ENCODE measurements at regions not wholly inside any gene's neighbourhood (a gene's known extent, or its start where the extent isn't known, plus 50 kb on each side); places are given as distances from the start of the nearest gene placed in this dataset.

DNA sequence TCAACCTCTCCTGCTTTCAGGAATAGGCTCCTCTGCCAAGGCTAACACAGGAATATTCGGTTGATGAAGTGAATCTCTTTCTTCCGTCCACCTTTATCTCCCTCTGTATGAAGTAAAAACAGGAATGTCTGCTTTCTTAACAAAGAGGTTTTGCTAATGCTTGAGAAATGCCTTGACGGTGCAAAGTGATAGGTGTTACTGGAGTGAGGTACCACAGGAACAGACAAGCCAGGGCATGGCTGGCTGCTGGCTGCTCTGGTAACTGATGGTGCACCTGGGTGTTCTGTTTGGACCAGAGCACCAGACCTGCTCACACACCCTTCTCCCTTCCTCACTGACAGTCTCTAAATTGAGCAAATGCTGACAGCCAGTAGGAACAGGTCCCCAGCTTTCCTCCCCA is 174.0 kb upstream of the FBXL4 start:
- TF ChIP-seq CTCF (conservative IDR thresholded peaks at IDR 0.05) (no peak), ZFX (IDR thresholded peaks at IDR 0.05) (no peak)
